Gastroesophageal sphincter (tissue), 3 donors: ENCODE measurements at regions not wholly inside any gene's neighbourhood (a gene's known extent, or its start where the extent isn't known, plus 50 kb on each side); places are given as distances from the start of the nearest gene placed in this dataset.

ENCODE experiments used
- EP300 ChIP-seq: sonication (generic); formaldehyde crosslinking; IDR thresholded peaks from one replicate; pipeline ENCODE4 v1.6.1; 2017; ENCODE audit warnings: antibody characterized with exemption, mild to moderate bottlenecking
- POLR2AphosphoS5 ChIP-seq: sonication (generic); formaldehyde crosslinking; IDR thresholded peaks from one replicate; pipeline ENCODE4 v1.6.1; 2017; ENCODE audit warnings: antibody characterized with exemption
- TF ChIP-seq, protein P1 (sequence below), 4 experiments: fragments of 200-600 bp in 2 of 4; fragments of 450-650 bp in 2 of 4; sonication (generic) in 1 of 4; IDR thresholded peaks; one replicate each; pipeline ENCODE4 v1.5.1; 2017 to 2019; ENCODE audit warnings: antibody characterized with exemption in 4 of 4, mild to moderate bottlenecking in 2 of 4, moderate library complexity in 2 of 4

GRCh38 chrX:97672138-97672537 lies 788.4 kb downstream of the RPA4 start:
- TF ChIP-seq POLR2AphosphoS5 (no peak), EP300 (no peak)
- TF ChIP-seq, protein P1, sequence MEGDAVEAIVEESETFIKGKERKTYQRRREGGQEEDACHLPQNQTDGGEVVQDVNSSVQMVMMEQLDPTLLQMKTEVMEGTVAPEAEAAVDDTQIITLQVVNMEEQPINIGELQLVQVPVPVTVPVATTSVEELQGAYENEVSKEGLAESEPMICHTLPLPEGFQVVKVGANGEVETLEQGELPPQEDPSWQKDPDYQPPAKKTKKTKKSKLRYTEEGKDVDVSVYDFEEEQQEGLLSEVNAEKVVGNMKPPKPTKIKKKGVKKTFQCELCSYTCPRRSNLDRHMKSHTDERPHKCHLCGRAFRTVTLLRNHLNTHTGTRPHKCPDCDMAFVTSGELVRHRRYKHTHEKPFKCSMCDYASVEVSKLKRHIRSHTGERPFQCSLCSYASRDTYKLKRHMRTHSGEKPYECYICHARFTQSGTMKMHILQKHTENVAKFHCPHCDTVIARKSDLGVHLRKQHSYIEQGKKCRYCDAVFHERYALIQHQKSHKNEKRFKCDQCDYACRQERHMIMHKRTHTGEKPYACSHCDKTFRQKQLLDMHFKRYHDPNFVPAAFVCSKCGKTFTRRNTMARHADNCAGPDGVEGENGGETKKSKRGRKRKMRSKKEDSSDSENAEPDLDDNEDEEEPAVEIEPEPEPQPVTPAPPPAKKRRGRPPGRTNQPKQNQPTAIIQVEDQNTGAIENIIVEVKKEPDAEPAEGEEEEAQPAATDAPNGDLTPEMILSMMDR (IDR thresholded peaks at IDR 0.05): no peak
